K562 (cell line): ENCODE measurements at regions not wholly inside any gene's neighbourhood (a gene's known extent, or its start where the extent isn't known, plus 50 kb on each side); places are given as distances from the start of the nearest gene placed in this dataset.

Experiments used
- ATAC-seq: fragments of 200-7000 bp; cut with Tn5 transposase; 3 replicates; pipeline ENCODE4 v1.9.1; 2020; ENCODE audit warnings: moderate library complexity
- BruUV-seq: library from RNA; stranded (reverse); fragments of 400-500 nt; replicated peaks from 2 replicates; lab custom pipeline; 2021; lab: Mats Ljungman, UMichigan
- CTCF ChIA-PET: fragments of 300-600 bp; formaldehyde crosslinking; extraction: SDS; loops from one replicate; lab custom pipeline; 2021; ENCODE audit warnings: low intra/inter-chr PET ratio; lab: Yijun Ruan, JAX
- POLR2A ChIA-PET: fragments of 300-600, 350-650 bp; sonication (Branson Sonifier 250); formaldehyde crosslinking; extraction: SDS; loops from one replicate; lab custom pipeline; 2021; ENCODE audit warnings: antibody characterized with exemption, inconsistent platforms; lab: Yijun Ruan, JAX
- DNase-seq, 4 experiments: peaks; one replicate each; pipeline versions ENCODE4 v3.0.0 to v3.0.0-alpha.2; 2011 to 2018; ENCODE audit warnings: low spot score in 3 of 4, mixed read lengths in 3 of 4; ENCODE audit errors: extremely low read depth in 1 of 4
- FAIRE-seq: peaks from 2 replicates; lab custom pipeline; 2011; peaks lifted over from hg19 to GRCh38; lab: Jason Lieb, UNC
- H2AFZ ChIP-seq: 2 replicates; pipeline ENCODE4 v1.6.0; 2011; ENCODE audit warnings: low read depth, low read length, control low read depth, inconsistent platforms
- H3K27ac ChIP-seq: fragments of 200-600 bp; 3 replicates; pipeline ENCODE4 v1.8.0; 2011; ENCODE audit warnings: low read depth, mild to moderate bottlenecking, control low read depth, inconsistent platforms, low read length, moderate library complexity, mixed read lengths; ENCODE audit errors: extremely low read depth
- H3K27me3 ChIP-seq, 2 experiments: fragments of 300-600 bp in 1 of 2; 2 replicates in 1 of 2; 3 replicates in 1 of 2; pipeline versions ENCODE4 v1.6.0 to v1.8.0; 2011; ENCODE audit warnings: inconsistent platforms in 2 of 2, low read length in 2 of 2, mild to moderate bottlenecking in 1 of 2, mixed read lengths in 1 of 2, moderate library complexity in 1 of 2; ENCODE audit not compliant: control insufficient read depth in 2 of 2, insufficient read depth in 2 of 2
- H3K36me3 ChIP-seq: fragments of 300-600 bp; 3 replicates; pipeline ENCODE4 v1.8.0; 2011; ENCODE audit warnings: mild to moderate bottlenecking, low read length, inconsistent platforms; ENCODE audit not compliant: control insufficient read depth, insufficient read depth
- H3K4me1 ChIP-seq, 2 experiments: fragments of 200-600 bp in 1 of 2; replicated peaks in 1 of 2; 2 replicates in 1 of 2; 3 replicates in 1 of 2; pipeline versions ENCODE4 v1.5.1 to v1.8.0; 2011; ENCODE audit warnings: inconsistent platforms in 2 of 2, low read length in 2 of 2, mild to moderate bottlenecking in 1 of 2, mixed read lengths in 1 of 2, moderate library complexity in 1 of 2; ENCODE audit not compliant: control insufficient read depth in 2 of 2, insufficient read depth in 2 of 2
- H3K4me2 ChIP-seq: 2 replicates; pipeline ENCODE4 v1.6.1; 2011; ENCODE audit warnings: low read length, control low read depth, inconsistent platforms, mixed read lengths; ENCODE audit not compliant: insufficient read depth
- H3K4me3 ChIP-seq: fragments of 200-600 bp; sonication (generic), shearing (Covaris generic); 2 replicates; pipeline ENCODE4 v1.5.1; 2016; ENCODE audit warnings: control low read depth, inconsistent platforms
- H3K79me2 ChIP-seq: fragments of 200-600 bp; 3 replicates; pipeline ENCODE4 v1.8.0; 2011; ENCODE audit warnings: low read length, inconsistent platforms; ENCODE audit not compliant: control insufficient read depth, insufficient read depth
- H3K9ac ChIP-seq, 2 experiments: 2 replicates each; pipeline versions ENCODE4 v1.6.0 to v1.6.1; 2011; ENCODE audit warnings: low read depth in 2 of 2, low read length in 2 of 2, control low read depth in 1 of 2, inconsistent platforms in 1 of 2, mild to moderate bottlenecking in 1 of 2, mixed read lengths in 1 of 2; ENCODE audit not compliant: insufficient read depth in 1 of 2
- H3K9me1 ChIP-seq: one replicate; pipeline ENCODE4 v1.6.0; 2011; ENCODE audit warnings: inconsistent platforms, mild to moderate bottlenecking, low read length, moderate library complexity; ENCODE audit not compliant: control insufficient read depth, insufficient read depth
- H3K9me3 ChIP-seq: replicated peaks from 2 replicates; pipeline ENCODE4 v1.5.1; 2011; ENCODE audit warnings: low read depth, low read length, inconsistent platforms; ENCODE audit not compliant: control insufficient read depth, insufficient read depth
- H4K20me1 ChIP-seq: replicated peaks from 2 replicates; pipeline ENCODE4 v1.6.1; 2011; ENCODE audit warnings: low read length, inconsistent platforms, mixed read lengths; ENCODE audit not compliant: control insufficient read depth, insufficient read depth
- EGR1 ChIP-seq: fragments of 450-650 bp; conservative IDR thresholded peaks from 2 replicates; pipeline ENCODE4 v1.6.1; 2017; ENCODE audit warnings: mild to moderate bottlenecking
- FOSL1 ChIP-seq: fragments of 200-800 bp; sonication (Bioruptor generic); conservative IDR thresholded peaks from 2 replicates; pipeline ENCODE4 v1.6.1; 2016; ENCODE audit warnings: missing genetic modification characterization, missing compliant biosample characterization
- FUS ChIP-seq: fragments of 200-400 bp; formaldehyde crosslinking; optimal IDR thresholded peaks from 2 replicates; pipeline ENCODE3; 2017; ENCODE audit warnings: low read depth, low read length
- HSF4 ChIP-seq: fragments of 250-450 bp; sonication (Bioruptor Pico); IDR thresholded peaks from 2 replicates; pipeline ENCODE4 v2.1.2; 2022; ENCODE audit warnings: mild to moderate bottlenecking, moderate library complexity, borderline replicate concordance
- POLR2AphosphoS2 ChIP-seq: IDR thresholded peaks from 2 replicates; pipeline ENCODE4 v1.6.1; 2012; ENCODE audit warnings: low read length, improper control_type of control experiment
- POLR2H ChIP-seq: IDR thresholded peaks from 2 replicates; pipeline ENCODE4 v1.6.1; 2016; ENCODE audit warnings: missing genetic modification characterization, low read depth, mild to moderate bottlenecking, control low read depth, missing compliant biosample characterization, moderate library complexity
- SETDB1 ChIP-seq: IDR thresholded peaks from one replicate; pipeline ENCODE4 v1.6.1; 2012; ENCODE audit warnings: low read length, control low read depth, inconsistent platforms
- SMAD4 ChIP-seq: fragments of 250-450 bp; sonication (Bioruptor Pico); conservative IDR thresholded peaks from 2 replicates; pipeline ENCODE4 v1.8.0; 2021; ENCODE audit warnings: inconsistent platforms, mild to moderate bottlenecking, moderate library complexity
- STAT5B ChIP-seq: fragments of 250-450 bp; sonication (Bioruptor Pico); IDR thresholded peaks from 2 replicates; pipeline ENCODE4 v1.8.0; 2021; ENCODE audit warnings: mild to moderate bottlenecking, inconsistent platforms
- WGBS: fragments of 100-300 bp; shearing (Covaris generic); methylation state at CpG from one replicate; pipeline ENCODE4 v1.1.6; 2016; ENCODE audit warnings: low coverage, mixed read lengths; ENCODE audit not compliant: insufficient coverage; ENCODE audit errors: missing lambda C conversion rate; 5-methylcytosine and 5-hydroxymethylcytosine counted together
- in situ Hi-C: fragments of 300-500 bp; cut with MboI; formaldehyde crosslinking; loops from 4 replicates; pipeline ENCODE4 v1.15.0; 2018; ENCODE audit warnings: inconsistent platforms, mixed read lengths
- intact Hi-C: fragments of 100-400 bp; cut with micrococcal nuclease; formaldehyde crosslinking; loops from 2 replicates; pipeline ENCODE4 v1.14.2; 2022
- TF ChIP-seq, protein P1 (sequence below): fragments of 450-650 bp; conservative IDR thresholded peaks from 2 replicates; pipeline ENCODE4 v1.6.1; 2016; ENCODE audit warnings: missing genetic modification characterization, low read depth, mild to moderate bottlenecking, missing compliant biosample characterization, moderate library complexity
- TF ChIP-seq, protein P2 (sequence below): fragments of 250-450 bp; sonication (Bioruptor Pico); IDR thresholded peaks from 2 replicates; pipeline ENCODE4 v1.4.0; 2020; ENCODE audit warnings: mild to moderate bottlenecking, moderate library complexity
- TF ChIP-seq, protein P3 (sequence below): fragments of 150-350 bp; conservative IDR thresholded peaks from 2 replicates; pipeline ENCODE4 v1.6.1; 2014; ENCODE audit warnings: low read length

DNA sequence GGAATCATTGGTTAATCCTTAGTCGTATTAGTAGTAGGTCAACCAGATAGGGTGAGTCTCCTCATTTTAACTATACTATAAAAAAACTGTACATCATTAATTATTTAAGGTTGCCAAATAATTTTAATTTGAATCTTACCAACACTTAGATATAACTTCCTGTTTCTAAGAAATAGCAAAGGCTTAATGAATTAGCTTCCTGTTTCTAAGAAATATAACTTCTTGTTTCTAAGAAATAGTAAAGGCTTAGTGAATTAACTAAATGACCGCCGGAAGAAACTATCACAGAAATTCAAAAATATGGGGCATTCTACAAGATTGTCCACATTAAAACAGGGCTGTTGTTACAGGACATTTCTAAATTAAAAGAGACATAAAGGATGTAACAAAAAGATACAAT, 392.9 kb upstream of the FOXG1 start:
- H3K9ac ChIP-seq = no peak overlapping the region
- H3K4me3 ChIP-seq = no peak overlapping the region
- H3K4me1 ChIP-seq = no peaks in the 10 kb centered on the region
- no peaks in the 10 kb centered on the region for H3K9me3 ChIP-seq
- no peaks in the 10 kb centered on the region for H3K9me1 ChIP-seq
- no peak overlapping the region for H3K4me2 ChIP-seq
- in situ Hi-C loops = no loop called here
- POLR2A ChIA-PET = no interaction called here
- H3K27ac ChIP-seq = no peak overlapping the region
- no peaks in the 10 kb centered on the region for H3K27me3 ChIP-seq
- FAIRE-seq (no peak), DNase-seq (no peak), ATAC-seq (no peak)
- H3K36me3 ChIP-seq = no peaks in the 10 kb centered on the region
- BruUV-seq = no TSS peak
- 3% methylated on average over 3 of the region's 3 CpGs for WGBS
- no peak overlapping the region for H2AFZ ChIP-seq
- CTCF ChIA-PET = no interaction called here
- no peaks in the 10 kb centered on the region for H4K20me1 ChIP-seq
- intact Hi-C loops = no loop called here
- H3K79me2 ChIP-seq = no peaks in the 10 kb centered on the region
- TF ChIP-seq FOSL1 (tag) = no peak
- TF ChIP-seq STAT5B (CRISPR knock-in tag) = no peak
- TF ChIP-seq, protein P1, sequence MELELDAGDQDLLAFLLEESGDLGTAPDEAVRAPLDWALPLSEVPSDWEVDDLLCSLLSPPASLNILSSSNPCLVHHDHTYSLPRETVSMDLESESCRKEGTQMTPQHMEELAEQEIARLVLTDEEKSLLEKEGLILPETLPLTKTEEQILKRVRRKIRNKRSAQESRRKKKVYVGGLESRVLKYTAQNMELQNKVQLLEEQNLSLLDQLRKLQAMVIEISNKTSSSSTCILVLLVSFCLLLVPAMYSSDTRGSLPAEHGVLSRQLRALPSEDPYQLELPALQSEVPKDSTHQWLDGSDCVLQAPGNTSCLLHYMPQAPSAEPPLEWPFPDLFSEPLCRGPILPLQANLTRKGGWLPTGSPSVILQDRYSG = no peak
- TF ChIP-seq SETDB1 = no peak
- TF ChIP-seq, protein P2, sequence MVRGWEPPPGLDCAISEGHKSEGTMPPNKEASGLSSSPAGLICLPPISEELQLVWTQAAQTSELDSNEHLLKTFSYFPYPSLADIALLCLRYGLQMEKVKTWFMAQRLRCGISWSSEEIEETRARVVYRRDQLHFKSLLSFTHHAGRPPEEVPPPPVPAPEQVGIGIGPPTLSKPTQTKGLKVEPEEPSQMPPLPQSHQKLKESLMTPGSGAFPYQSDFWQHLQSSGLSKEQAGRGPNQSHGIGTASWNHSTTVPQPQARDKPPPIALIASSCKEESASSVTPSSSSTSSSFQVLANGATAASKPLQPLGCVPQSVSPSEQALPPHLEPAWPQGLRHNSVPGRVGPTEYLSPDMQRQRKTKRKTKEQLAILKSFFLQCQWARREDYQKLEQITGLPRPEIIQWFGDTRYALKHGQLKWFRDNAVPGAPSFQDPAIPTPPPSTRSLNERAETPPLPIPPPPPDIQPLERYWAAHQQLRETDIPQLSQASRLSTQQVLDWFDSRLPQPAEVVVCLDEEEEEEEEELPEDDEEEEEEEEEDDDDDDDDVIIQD (CRISPR knock-in tag) = no peak
- TF ChIP-seq, protein P3, sequence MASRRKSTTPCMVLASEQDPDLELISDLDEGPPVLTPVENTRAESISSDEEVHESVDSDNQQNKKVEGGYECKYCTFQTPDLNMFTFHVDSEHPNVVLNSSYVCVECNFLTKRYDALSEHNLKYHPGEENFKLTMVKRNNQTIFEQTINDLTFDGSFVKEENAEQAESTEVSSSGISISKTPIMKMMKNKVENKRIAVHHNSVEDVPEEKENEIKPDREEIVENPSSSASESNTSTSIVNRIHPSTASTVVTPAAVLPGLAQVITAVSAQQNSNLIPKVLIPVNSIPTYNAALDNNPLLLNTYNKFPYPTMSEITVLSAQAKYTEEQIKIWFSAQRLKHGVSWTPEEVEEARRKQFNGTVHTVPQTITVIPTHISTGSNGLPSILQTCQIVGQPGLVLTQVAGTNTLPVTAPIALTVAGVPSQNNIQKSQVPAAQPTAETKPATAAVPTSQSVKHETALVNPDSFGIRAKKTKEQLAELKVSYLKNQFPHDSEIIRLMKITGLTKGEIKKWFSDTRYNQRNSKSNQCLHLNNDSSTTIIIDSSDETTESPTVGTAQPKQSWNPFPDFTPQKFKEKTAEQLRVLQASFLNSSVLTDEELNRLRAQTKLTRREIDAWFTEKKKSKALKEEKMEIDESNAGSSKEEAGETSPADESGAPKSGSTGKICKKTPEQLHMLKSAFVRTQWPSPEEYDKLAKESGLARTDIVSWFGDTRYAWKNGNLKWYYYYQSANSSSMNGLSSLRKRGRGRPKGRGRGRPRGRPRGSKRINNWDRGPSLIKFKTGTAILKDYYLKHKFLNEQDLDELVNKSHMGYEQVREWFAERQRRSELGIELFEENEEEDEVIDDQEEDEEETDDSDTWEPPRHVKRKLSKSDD = no peak
- TF ChIP-seq HSF4 = no peak
- no peak for TF ChIP-seq SMAD4
- TF ChIP-seq POLR2H = no peak
- no peak for TF ChIP-seq POLR2AphosphoS2
- no peak for TF ChIP-seq FUS
- TF ChIP-seq EGR1 = no peak
